Adrenal gland (tissue), 9 donors: ENCODE measurements at regions not wholly inside any gene's neighbourhood (a gene's known extent, or its start where the extent isn't known, plus 50 kb on each side); places are given as distances from the start of the nearest gene placed in this dataset.
"Not testable (repeated sequence)": the region's sequence is repeated elsewhere in the genome, so short reads cannot be mapped to it uniquely, and the experiment has no call there.

ENCODE experiments used
- DNase-seq, 7 donors: peaks; one replicate each; pipeline ENCODE4 v3.0.0-alpha.2; 2019 to 2020
- H3K27ac ChIP-seq, 5 donors: fragments of 200-600 bp; sonication (generic) in 4 of 5; 1 replicate in 3 of 5; 2 replicates in 2 of 5; pipeline versions ENCODE4 v1.5.1 to v1.8.0; 2016 to 2020; ENCODE audit warnings: mild to moderate bottlenecking in 1 of 5
- H3K27me3 ChIP-seq: fragments of 200-600 bp; 2 replicates; pipeline ENCODE4 v1.8.0; 2021
- H3K36me3 ChIP-seq, 2 donors: fragments of 200-600 bp; replicated peaks in 1 of 2; 1 replicate in 1 of 2; 2 replicates in 1 of 2; pipeline versions ENCODE4 v1.5.1 to v1.8.0; 2018 to 2022
- H3K4me1 ChIP-seq, 2 donors: fragments of 200-600 bp; replicated peaks in 1 of 2; 1 replicate in 1 of 2; 2 replicates in 1 of 2; pipeline versions ENCODE4 v1.5.1 to v1.8.0; 2018 to 2021
- H3K4me3 ChIP-seq, 4 donors: fragments of 200-600 bp; sonication (generic) in 3 of 4; one replicate each; pipeline ENCODE4 v1.5.1; 2016 to 2018
- H3K9me3 ChIP-seq, 3 donors: fragments of 200-600 bp; sonication (generic) in 1 of 3; replicated peaks in 1 of 3; 1 replicate in 2 of 3; 2 replicates in 1 of 3; pipeline versions ENCODE4 v1.5.1 to v1.8.0; 2016 to 2021
- CTCF ChIP-seq, 6 experiments: fragments of 450-650 bp in 4 of 6; fragments of 200-600 bp in 2 of 6; sonication (generic) in 1 of 6; IDR thresholded peaks; 1 replicate in 5 of 6; 2 replicates in 1 of 6; pipeline versions ENCODE4 v1.5.1 to v1.8.0; 2016 to 2021; ENCODE audit warnings: antibody characterized with exemption in 6 of 6, mild to moderate bottlenecking in 2 of 6, moderate library complexity in 1 of 6
- POLR2A ChIP-seq, 2 donors: fragments of 450-650 bp; IDR thresholded peaks; one replicate each; pipeline ENCODE4 v1.6.1; 2017; ENCODE audit warnings: antibody characterized with exemption in 2 of 2, mild to moderate bottlenecking in 2 of 2, moderate library complexity in 1 of 2
- WGBS, 4 donors: extraction: QIAGEN DNeasy Blood & Tissue Kit in 2 of 4; methylation state at CpG; one replicate each; pipeline versions ENCODE4 v1.1.5 to v1.1.7; 2013 to 2017; 5-methylcytosine and 5-hydroxymethylcytosine counted together
- intact Hi-C, 2 donors: fragments of 100-400 bp; cut with DNase I; formaldehyde crosslinking; loops; one replicate each; pipeline versions ENCODE4 v1.14.1 to v1.15.0; 2022 to 2023
- donor health status: healthy with polysubstance abuse.
- donor health status: Bipolar disorder and iron deficiency.
- donor health status: DM: yes; HTN: yes; CAD: no.
- donor health status: DM: no; HTN: no; CAD: no.
- donor health status: DM: no; HTN: no; CAD: no.

- Histone ChIP-seq H3K4me1 (no peaks in the 10 kb centered on the region), H3K27ac (no peak overlapping the region), H3K27me3 (no peaks in the 10 kb centered on the region), H3K4me3 (no peak overlapping the region), H3K36me3 (no peaks in the 10 kb centered on the region), H3K9me3 (no peaks in the 10 kb centered on the region)
- 75 to 89% (median 84%) methylated on average over 1 of the region's 1 CpG for WGBS, 4 donors
- intact Hi-C loops, result no loop called here
- DNase-seq, result no peak
- TF ChIP-seq CTCF (IDR thresholded peaks at IDR 0.05), result no peak
- no peak for TF ChIP-seq POLR2A (IDR thresholded peaks at IDR 0.05)
Measured at GRCh38 chr4:138475116-138475515, 233.0 kb upstream of the SLC7A11 start.

- H3K27me3 ChIP-seq, result no peaks in the 10 kb centered on the region
- no peak overlapping the region for H3K4me3 ChIP-seq
- WGBS, 4 donors, result 85 to 90% (median 87%) methylated on average over 4 of the region's 4 CpGs
- no peaks in the 10 kb centered on the region for H3K9me3 ChIP-seq
- H3K36me3 ChIP-seq, result no peaks in the 10 kb centered on the region
- H3K27ac ChIP-seq, result no peak overlapping the region
- DNase-seq, result no peak
- H3K4me1 ChIP-seq, result no peaks in the 10 kb centered on the region
- intact Hi-C loops, result no loop called here
- TF ChIP-seq CTCF (IDR thresholded peaks at IDR 0.05) (no peak), POLR2A (IDR thresholded peaks at IDR 0.05) (no peak)
Measured at GRCh38 chr4:138473339-138473738, 231.2 kb upstream of the SLC7A11 start.

DNA sequence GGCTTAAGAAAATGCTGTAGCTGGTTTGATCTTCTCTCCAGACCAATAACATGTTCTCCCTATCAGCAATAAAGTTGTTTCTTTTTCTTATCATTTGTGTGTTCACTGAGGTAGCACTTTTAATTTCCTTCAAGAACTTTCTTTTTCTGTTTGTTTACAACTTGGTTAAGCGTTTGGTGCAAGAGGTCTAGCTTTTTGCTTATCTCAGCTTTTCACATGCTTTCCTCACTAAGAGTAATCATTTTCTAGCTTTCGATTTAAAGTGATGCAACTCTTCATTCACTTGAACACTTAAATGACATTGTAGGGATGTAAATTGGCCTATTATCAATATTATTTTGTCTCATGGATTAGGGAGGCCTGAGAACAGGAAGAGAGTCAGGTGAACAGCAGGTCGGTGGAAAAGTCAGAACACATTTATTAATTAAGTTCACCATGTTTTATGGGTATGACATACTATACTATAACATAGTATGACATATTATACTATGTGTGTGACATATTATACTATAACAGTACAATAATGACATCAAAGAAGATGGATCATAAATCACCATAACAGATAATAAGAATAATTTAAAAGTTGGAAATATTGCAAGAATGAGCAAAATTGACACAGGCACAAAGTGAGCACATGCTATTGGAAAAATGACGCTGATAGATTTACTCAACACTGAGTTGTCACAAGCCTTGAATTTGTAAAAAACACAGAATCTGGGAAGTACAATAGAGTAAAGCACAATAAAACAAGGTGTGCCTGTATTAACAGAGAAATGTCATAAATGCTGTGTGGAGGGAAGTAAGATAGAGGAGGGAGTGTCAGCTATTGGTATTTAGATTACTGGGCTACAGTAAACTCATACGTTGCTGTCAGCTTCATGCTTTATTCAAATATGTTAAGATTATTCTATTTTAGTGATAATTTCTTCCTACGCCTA lies 218.6 kb upstream of the SLC7A11 start:
- TF ChIP-seq CTCF (IDR thresholded peaks at IDR 0.05) (no peak), POLR2A (IDR thresholded peaks at IDR 0.05) (no peak)
- WGBS, 4 donors, result 74 to 82% (median 79%) methylated on average over 6 of the region's 6 CpGs
- Histone ChIP-seq H3K27me3 (no peaks in the 10 kb centered on the region), H3K27ac (no peak overlapping the region), H3K9me3 (no peaks in the 10 kb centered on the region), H3K4me3 (no peak overlapping the region), H3K4me1 (no peaks in the 10 kb centered on the region), H3K36me3 (no peaks in the 10 kb centered on the region)
- no peak for DNase-seq
- intact Hi-C loops, result no loop called here

- no peaks in the 10 kb centered on the region for H3K4me1 ChIP-seq
- DNase-seq, result no peak
- intact Hi-C loops, result no loop called here
- H3K36me3 ChIP-seq, result no peaks in the 10 kb centered on the region
- H3K9me3 ChIP-seq, result no peaks in the 10 kb centered on the region
- no peaks in the 10 kb centered on the region for H3K27me3 ChIP-seq
- no peak overlapping the region for H3K4me3 ChIP-seq
- no peak overlapping the region for H3K27ac ChIP-seq
- TF ChIP-seq CTCF (IDR thresholded peaks at IDR 0.05), result no peak
- no peak for TF ChIP-seq POLR2A (IDR thresholded peaks at IDR 0.05)
- WGBS, 4 donors, result 73 to 85% (median 81%) methylated on average over 3 of the region's 3 CpGs
Measured at GRCh38 chr4:138458751-138459150, 216.6 kb upstream of the SLC7A11 start.

GRCh38 chr4:138456349-138456748 lies 214.2 kb upstream of the SLC7A11 start:
- H3K27me3 ChIP-seq, H3K36me3 ChIP-seq, H3K27ac ChIP-seq, H3K9me3 ChIP-seq, H3K4me1 ChIP-seq, intact Hi-C loops, DNase-seq, H3K4me3 ChIP-seq: not testable (repeated sequence)
- 74 to 89% (median 87%) methylated on average over 2 of the region's 2 CpGs for WGBS, 4 donors
